Sigmoid colon (tissue), 4 donors: ENCODE measurements at regions not wholly inside any gene's neighbourhood (a gene's known extent, or its start where the extent isn't known, plus 50 kb on each side); places are given as distances from the start of the nearest gene placed in this dataset.

Source experiments
- POLR2A ChIP-seq, 2 donors: fragments of 450-650 bp; IDR thresholded peaks; one replicate each; pipeline ENCODE4 v1.6.1; 2016; ENCODE audit warnings: antibody characterized with exemption in 2 of 2, mild to moderate bottlenecking in 2 of 2, moderate library complexity in 2 of 2
- POLR2AphosphoS5 ChIP-seq, 4 donors: sonication (generic); formaldehyde crosslinking; IDR thresholded peaks; one replicate each; pipeline ENCODE4 v1.6.1; 2017; ENCODE audit warnings: antibody characterized with exemption in 4 of 4

- no peak for TF ChIP-seq POLR2A (IDR thresholded peaks at IDR 0.05)
- TF ChIP-seq POLR2AphosphoS5 (IDR thresholded peaks at IDR 0.05): no peak
Measured at GRCh38 chr14:65846196-65846868, 433.8 kb downstream of the FUT8 start.
